HL-60 (cell line): ENCODE measurements at regions not wholly inside any gene's neighbourhood (a gene's known extent, or its start where the extent isn't known, plus 50 kb on each side); places are given as distances from the start of the nearest gene placed in this dataset.

Experiments used
- DNase-seq, 2 experiments: peaks; one replicate each; pipeline ENCODE4 v3.0.0-alpha.2; 2010 to 2020; ENCODE audit warnings: low read depth in 1 of 2, low spot score in 1 of 2
- H3K27ac ChIP-seq: fragments of 250-450 bp; sonication (Bioruptor Pico); replicated peaks from 2 replicates; pipeline ENCODE4 v1.5.1; 2020; ENCODE audit warnings: mild to moderate bottlenecking, moderate library complexity
- H3K27me3 ChIP-seq: fragments of 250-450 bp; sonication (Bioruptor Pico); 2 replicates; pipeline ENCODE4 v1.5.1; 2021; ENCODE audit warnings: mild to moderate bottlenecking, moderate library complexity; ENCODE audit not compliant: insufficient read depth, poor library complexity, severe bottlenecking
- H3K4me3 ChIP-seq: replicated peaks from 2 replicates; pipeline ENCODE4 v1.5.1; 2011; ENCODE audit warnings: mild to moderate bottlenecking, control low read depth, low read length; ENCODE audit not compliant: insufficient read depth
- CTCF ChIP-seq: IDR thresholded peaks from one replicate; pipeline ENCODE4 v1.5.1; 2011; ENCODE audit warnings: low read length, control low read depth, inconsistent platforms; ENCODE audit not compliant: insufficient read depth
- GABPA ChIP-seq: IDR thresholded peaks from 2 replicates; pipeline ENCODE4 v1.6.1; 2012; ENCODE audit warnings: low read depth
- POLR2AphosphoS5 ChIP-seq: IDR thresholded peaks from 2 replicates; pipeline ENCODE4 v1.6.1; 2012; ENCODE audit warnings: low read depth
- REST ChIP-seq: IDR thresholded peaks from 2 replicates; pipeline ENCODE4 v1.6.1; 2012; ENCODE audit warnings: low read depth; ENCODE audit not compliant: insufficient replicate concordance
- SPI1 ChIP-seq: IDR thresholded peaks from 2 replicates; pipeline ENCODE4 v1.6.1; 2012; ENCODE audit warnings: low read depth, mild to moderate bottlenecking, borderline replicate concordance

GRCh38 chr3:22106213-22106896 lies 355.3 kb upstream of the ZNF385D start:
- H3K27ac ChIP-seq, result no peak overlapping the region
- TF ChIP-seq POLR2AphosphoS5, result no peak
- no peak for TF ChIP-seq REST
- no peak for TF ChIP-seq GABPA
- TF ChIP-seq CTCF, result no peak
- no peak for TF ChIP-seq SPI1
- no peaks in the 10 kb centered on the region for H3K27me3 ChIP-seq
- H3K4me3 ChIP-seq, result no peak overlapping the region
- no peak for DNase-seq

GRCh38 chr3:22111226-22111625 lies 360.2 kb upstream of the ZNF385D start:
- TF ChIP-seq POLR2AphosphoS5, result no peak
- no peak for TF ChIP-seq SPI1
- no peak for TF ChIP-seq GABPA
- TF ChIP-seq REST, result no peak
- no peak for TF ChIP-seq CTCF
- no peak overlapping the region for H3K27ac ChIP-seq
- no peak overlapping the region for H3K4me3 ChIP-seq
- DNase-seq, result no peak
- H3K27me3 ChIP-seq, result no peaks in the 10 kb centered on the region

GRCh38 chr3:22113453-22113852 lies 362.4 kb upstream of the ZNF385D start:
- no peak for TF ChIP-seq SPI1
- no peak overlapping the region for H3K27ac ChIP-seq
- H3K4me3 ChIP-seq, result no peak overlapping the region
- H3K27me3 ChIP-seq, result no peaks in the 10 kb centered on the region
- DNase-seq, result no peak

- Histone ChIP-seq H3K27ac (no peak overlapping the region), H3K4me3 (no peak overlapping the region), H3K27me3 (no peaks in the 10 kb centered on the region)
- TF ChIP-seq GABPA (no peak), SPI1 (no peak), REST (no peak), POLR2AphosphoS5 (no peak), CTCF (no peak)
- DNase-seq, result no peak
Observed at GRCh38 chr3:22115581-22115980, 364.6 kb upstream of the ZNF385D start.
